Effector memory CD4-positive, alpha-beta T cell (primary cell): ENCODE measurements at regions not wholly inside any gene's neighbourhood (a gene's known extent, or its start where the extent isn't known, plus 50 kb on each side); places are given as distances from the start of the nearest gene placed in this dataset.

Experiments used
- DNase-seq, 3 donors: peaks; one replicate each; pipeline ENCODE4 v3.0.0-alpha.2; 2020
- H3K27ac ChIP-seq: 2 replicates; pipeline ENCODE4 v1.7.0; 2013; ENCODE audit warnings: mild to moderate bottlenecking, low read length, moderate library complexity; ENCODE audit not compliant: insufficient read depth, poor library complexity, severe bottlenecking
- H3K27me3 ChIP-seq: replicated peaks from 2 replicates; pipeline ENCODE4 v1.7.0; 2013; ENCODE audit warnings: mild to moderate bottlenecking, low read length; ENCODE audit not compliant: insufficient read depth, control insufficient read depth, poor library complexity, severe bottlenecking
- H3K36me3 ChIP-seq: 2 replicates; pipeline ENCODE4 v1.7.0; 2013; ENCODE audit warnings: mild to moderate bottlenecking, low read length, moderate library complexity; ENCODE audit not compliant: control insufficient read depth, insufficient read depth
- H3K4me1 ChIP-seq: 2 replicates; pipeline ENCODE4 v1.7.0; 2013; ENCODE audit warnings: low read length, mild to moderate bottlenecking; ENCODE audit not compliant: control insufficient read depth, insufficient read depth, poor library complexity, severe bottlenecking
- H3K4me3 ChIP-seq: 2 replicates; pipeline ENCODE4 v1.7.0; 2013; ENCODE audit warnings: low read length, low read depth, mild to moderate bottlenecking; ENCODE audit not compliant: insufficient read depth, poor library complexity, severe bottlenecking
- H3K9me3 ChIP-seq: 2 replicates; pipeline ENCODE4 v1.7.0; 2013; ENCODE audit warnings: mild to moderate bottlenecking, low read length, moderate library complexity; ENCODE audit not compliant: control insufficient read depth

DNA sequence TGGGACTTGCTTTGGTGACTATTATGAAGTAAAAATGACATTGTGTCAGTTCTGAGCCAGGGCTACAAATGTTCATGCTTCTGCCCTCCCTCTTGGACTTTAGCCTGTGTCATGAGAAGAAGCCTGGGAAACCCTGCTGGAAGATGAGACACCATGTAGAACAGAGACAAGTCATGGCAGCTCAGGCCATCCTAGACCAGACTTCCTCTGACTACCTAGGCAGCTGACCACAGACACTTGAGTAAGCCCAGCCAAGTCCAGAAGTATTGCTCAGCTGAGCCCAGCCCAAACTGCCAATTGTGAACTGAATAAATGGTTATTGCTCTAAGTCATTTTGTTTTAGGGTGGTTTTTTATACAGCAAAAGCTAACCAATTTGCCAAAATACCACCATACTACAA, 467.6 kb upstream of the CNKSR2 start:
- no peak for DNase-seq
- Histone ChIP-seq H3K27me3 (no peaks in the 10 kb centered on the region), H3K27ac (no peak overlapping the region)

GRCh38 chrX:20884565-20884964, 489.7 kb upstream of the CNKSR2 start:
- Histone ChIP-seq H3K36me3 (no peaks in the 10 kb centered on the region), H3K9me3 (no peaks in the 10 kb centered on the region), H3K27ac (no peak overlapping the region), H3K4me1 (no peaks in the 10 kb centered on the region), H3K4me3 (no peak overlapping the region), H3K27me3 (no peaks in the 10 kb centered on the region)
- DNase-seq, result no peak

More for the DNA sequence above, 467.6 kb upstream of the CNKSR2 start:
- Histone ChIP-seq H3K9me3 (no peaks in the 10 kb centered on the region), H3K4me1 (no peaks in the 10 kb centered on the region), H3K36me3 (no peaks in the 10 kb centered on the region), H3K4me3 (no peak overlapping the region)

GRCh38 chrX:20863649-20864048, 510.6 kb upstream of the CNKSR2 start:
- H3K27ac ChIP-seq, result no peak overlapping the region
- DNase-seq, result no peak
- no peak overlapping the region for H3K4me3 ChIP-seq

GRCh38 chrX:20861113-20861512, 513.1 kb upstream of the CNKSR2 start:
- H3K27me3 ChIP-seq, result no peaks in the 10 kb centered on the region
- no peak overlapping the region for H3K4me3 ChIP-seq
- H3K27ac ChIP-seq, result no peak overlapping the region
- no peak for DNase-seq
- H3K9me3 ChIP-seq, result no peaks in the 10 kb centered on the region
- H3K36me3 ChIP-seq, result no peaks in the 10 kb centered on the region
- no peaks in the 10 kb centered on the region for H3K4me1 ChIP-seq

More at GRCh38 chrX:20863649-20864048, 510.6 kb upstream of the CNKSR2 start:
- Histone ChIP-seq H3K36me3 (no peaks in the 10 kb centered on the region), H3K9me3 (no peaks in the 10 kb centered on the region), H3K4me1 (no peaks in the 10 kb centered on the region), H3K27me3 (no peaks in the 10 kb centered on the region)

- no peaks in the 10 kb centered on the region for H3K9me3 ChIP-seq
- H3K4me3 ChIP-seq, result no peak overlapping the region
- H3K36me3 ChIP-seq, result no peaks in the 10 kb centered on the region
- DNase-seq, result no peak
- no peaks in the 10 kb centered on the region for H3K27me3 ChIP-seq
- no peaks in the 10 kb centered on the region for H3K4me1 ChIP-seq
- H3K27ac ChIP-seq, result no peak overlapping the region
Observed at GRCh38 chrX:20857746-20858145, 516.5 kb upstream of the CNKSR2 start.

- Histone ChIP-seq H3K4me3 (no peak overlapping the region), H3K9me3 (no peaks in the 10 kb centered on the region), H3K4me1 (no peaks in the 10 kb centered on the region), H3K27me3 (no peaks in the 10 kb centered on the region), H3K27ac (no peak overlapping the region), H3K36me3 (no peaks in the 10 kb centered on the region)
- no peak for DNase-seq
Observed at GRCh38 chrX:20838477-20838876, 535.7 kb upstream of the CNKSR2 start.

GRCh38 chrX:20829665-20830491, 544.3 kb upstream of the CNKSR2 start:
- no peaks in the 10 kb centered on the region for H3K36me3 ChIP-seq
- no peak for DNase-seq
- H3K27me3 ChIP-seq, result no peaks in the 10 kb centered on the region
- H3K9me3 ChIP-seq, result no peaks in the 10 kb centered on the region
- no peaks in the 10 kb centered on the region for H3K4me1 ChIP-seq
- no peak overlapping the region for H3K27ac ChIP-seq
- no peak overlapping the region for H3K4me3 ChIP-seq

DNA sequence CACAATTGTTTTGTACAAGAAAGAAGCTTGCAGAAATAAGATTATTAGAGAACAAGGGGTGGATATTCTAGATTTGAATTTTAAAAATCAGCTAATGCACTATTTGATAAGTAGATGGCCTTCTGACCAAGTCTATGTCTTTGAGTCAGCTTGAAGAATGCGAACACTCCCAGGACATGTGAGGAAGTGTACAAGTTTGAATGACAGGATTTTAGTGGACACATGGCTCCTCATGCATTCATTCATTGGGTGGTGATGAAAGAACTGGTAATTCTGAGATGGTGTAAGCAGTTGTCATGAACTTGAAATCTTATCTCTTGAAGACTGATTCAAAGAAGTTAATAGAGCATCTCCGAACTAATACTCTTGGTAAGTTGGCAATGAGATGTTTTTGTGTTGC, 548.2 kb upstream of the CNKSR2 start:
- Histone ChIP-seq H3K9me3 (no peaks in the 10 kb centered on the region), H3K4me1 (no peaks in the 10 kb centered on the region), H3K27me3 (no peaks in the 10 kb centered on the region), H3K27ac (no peak overlapping the region), H3K4me3 (no peak overlapping the region), H3K36me3 (no peaks in the 10 kb centered on the region)
- no peak for DNase-seq

DNA sequence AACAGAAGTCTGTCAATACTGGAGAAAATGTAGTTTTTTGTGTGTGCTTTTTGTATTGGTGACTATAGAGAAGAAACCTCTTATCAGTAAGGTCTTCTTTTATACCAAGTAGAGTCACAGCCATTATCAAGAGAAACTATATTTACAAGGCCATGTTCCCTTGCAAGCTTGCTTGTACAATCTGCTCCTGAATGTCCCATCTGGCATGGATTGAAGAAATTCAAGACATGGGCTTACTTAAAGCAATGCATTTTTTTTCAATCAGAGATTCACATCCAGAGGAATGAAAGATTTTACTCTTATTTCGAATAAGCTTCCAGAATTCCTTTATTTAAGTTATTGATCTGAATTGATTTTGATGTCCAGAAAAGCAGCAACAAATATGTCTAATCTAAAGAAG, 537.3 kb upstream of the RPS6KA3 start:
- H3K27me3 ChIP-seq, result peaks cover 3% of the 10 kb centered on the region
- DNase-seq, result no peak
- no peak overlapping the region for H3K27ac ChIP-seq
- H3K4me3 ChIP-seq, result no peak overlapping the region
- no peaks in the 10 kb centered on the region for H3K36me3 ChIP-seq
- no peaks in the 10 kb centered on the region for H3K4me1 ChIP-seq
- no peaks in the 10 kb centered on the region for H3K9me3 ChIP-seq

- Histone ChIP-seq H3K27me3 (peaks cover 3% of the 10 kb centered on the region), H3K4me3 (no peak overlapping the region), H3K36me3 (no peaks in the 10 kb centered on the region), H3K9me3 (no peaks in the 10 kb centered on the region), H3K4me1 (no peaks in the 10 kb centered on the region), H3K27ac (no peak overlapping the region)
- DNase-seq, result no peak
Observed at GRCh38 chrX:20802036-20802435, 535.3 kb upstream of the RPS6KA3 start.
